Neural progenitor cell (in vitro differentiated cells): ENCODE measurements at regions not wholly inside any gene's neighbourhood (a gene's known extent, or its start where the extent isn't known, plus 50 kb on each side); places are given as distances from the start of the nearest gene placed in this dataset.

Source experiments
- DNase-seq: peaks from one replicate; pipeline ENCODE4 v3.0.0-alpha.2; 2016; ENCODE audit warnings: low spot score
- H2AFZ ChIP-seq: fragments of 200-600 bp; sonication (generic); replicated peaks from 2 replicates; pipeline ENCODE4 v1.6.1; 2016; ENCODE audit warnings: antibody characterized with exemption
- H3F3A ChIP-seq: fragments of 200-600 bp; sonication (generic); 2 replicates; pipeline ENCODE4 v1.6.1; 2016; ENCODE audit warnings: antibody characterized with exemption, low read depth
- H3K27ac ChIP-seq: fragments of 200-600 bp; sonication (generic); 2 replicates; pipeline ENCODE4 v1.5.1; 2016; ENCODE audit warnings: mild to moderate bottlenecking
- H3K27me3 ChIP-seq: fragments of 200-600 bp; sonication (generic); 2 replicates; pipeline ENCODE4 v1.6.1; 2016; ENCODE audit warnings: mild to moderate bottlenecking, moderate library complexity
- H3K36me3 ChIP-seq: fragments of 200-600 bp; sonication (generic); 2 replicates; pipeline ENCODE4 v1.5.1; 2016
- H3K4me1 ChIP-seq: fragments of 200-600 bp; sonication (generic); 2 replicates; pipeline ENCODE4 v1.6.1; 2016; ENCODE audit warnings: mixed run types
- H3K4me2 ChIP-seq: fragments of 200-600 bp; sonication (generic); 2 replicates; pipeline ENCODE4 v1.6.1; 2016
- H3K4me3 ChIP-seq: fragments of 200-600 bp; sonication (generic); 2 replicates; pipeline ENCODE4 v1.5.1; 2016
- H3K79me2 ChIP-seq: fragments of 200-600 bp; sonication (generic); 2 replicates; pipeline ENCODE4 v1.6.1; 2016; ENCODE audit warnings: low read depth
- H3K9ac ChIP-seq: fragments of 200-600 bp; sonication (generic); 2 replicates; pipeline ENCODE4 v1.6.1; 2016
- H3K9me3 ChIP-seq: fragments of 200-600 bp; sonication (generic); 2 replicates; pipeline ENCODE4 v1.5.1; 2016; ENCODE audit warnings: low read depth
- H4K20me1 ChIP-seq: fragments of 200-600 bp; sonication (generic); 2 replicates; pipeline ENCODE4 v1.6.1; 2016; ENCODE audit warnings: low read depth
- H3K27ac Mint-ChIP-seq: 3 replicates; pipeline ENCODE4 v1.8.0; 2021; ENCODE audit warnings: mixed read lengths
- H3K27me3 Mint-ChIP-seq: 2 replicates; pipeline ENCODE4 v1.8.0; 2022; ENCODE audit warnings: low read depth, mild to moderate bottlenecking, inconsistent platforms, moderate library complexity, mixed read lengths; ENCODE audit not compliant: insufficient read depth
- H3K36me3 Mint-ChIP-seq: 3 replicates; pipeline ENCODE4 v1.8.0; 2021; ENCODE audit warnings: mixed read lengths
- H3K4me1 Mint-ChIP-seq: 3 replicates; pipeline ENCODE4 v1.8.0; 2021; ENCODE audit warnings: mixed read lengths
- H3K4me3 Mint-ChIP-seq: 3 replicates; pipeline ENCODE4 v1.8.0; 2021; ENCODE audit warnings: mild to moderate bottlenecking, moderate library complexity, mixed read lengths
- H3K9me3 Mint-ChIP-seq: 3 replicates; pipeline ENCODE4 v1.8.0; 2020; ENCODE audit warnings: mixed read lengths
- EZH2 ChIP-seq: fragments of 200-600 bp; sonication (generic); IDR thresholded peaks from 2 replicates; pipeline ENCODE4 v1.6.1; 2017; ENCODE audit warnings: antibody characterized with exemption, mild to moderate bottlenecking, moderate library complexity
- EZH2phosphoT487 ChIP-seq: fragments of 200-600 bp; sonication (generic); IDR thresholded peaks from 2 replicates; pipeline ENCODE4 v1.6.1; 2017; ENCODE audit warnings: antibody characterized with exemption
- TF ChIP-seq, protein P1 (sequence below): fragments of 200-600 bp; sonication (generic); IDR thresholded peaks from 2 replicates; pipeline ENCODE4 v1.5.1; 2017; ENCODE audit warnings: antibody characterized with exemption, mild to moderate bottlenecking

DNA sequence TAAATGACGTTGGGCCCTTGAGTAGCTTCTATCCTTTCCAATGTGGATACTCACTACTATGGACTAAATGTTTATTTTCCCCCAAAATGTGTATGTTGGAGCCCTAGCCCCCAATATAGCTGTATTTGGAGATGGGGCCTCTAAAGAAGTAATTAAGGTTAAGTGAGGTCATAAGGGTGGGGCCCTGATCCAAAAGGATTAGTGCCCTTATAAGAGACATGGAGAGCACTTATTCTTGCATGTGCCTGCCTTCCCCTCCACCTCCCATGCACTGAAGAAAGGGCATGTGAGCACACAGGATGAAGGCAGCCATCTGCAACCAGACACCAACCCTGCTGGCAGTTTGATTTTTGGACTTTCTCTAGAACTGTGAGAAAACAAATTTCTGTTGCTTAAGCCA, 115.7 kb upstream of the MED13 start:
- DNase-seq, result no peak
- no peaks in the 10 kb centered on the region for H3F3A ChIP-seq
- no peaks in the 10 kb centered on the region for H3K27me3 ChIP-seq
- TF ChIP-seq, protein P1, sequence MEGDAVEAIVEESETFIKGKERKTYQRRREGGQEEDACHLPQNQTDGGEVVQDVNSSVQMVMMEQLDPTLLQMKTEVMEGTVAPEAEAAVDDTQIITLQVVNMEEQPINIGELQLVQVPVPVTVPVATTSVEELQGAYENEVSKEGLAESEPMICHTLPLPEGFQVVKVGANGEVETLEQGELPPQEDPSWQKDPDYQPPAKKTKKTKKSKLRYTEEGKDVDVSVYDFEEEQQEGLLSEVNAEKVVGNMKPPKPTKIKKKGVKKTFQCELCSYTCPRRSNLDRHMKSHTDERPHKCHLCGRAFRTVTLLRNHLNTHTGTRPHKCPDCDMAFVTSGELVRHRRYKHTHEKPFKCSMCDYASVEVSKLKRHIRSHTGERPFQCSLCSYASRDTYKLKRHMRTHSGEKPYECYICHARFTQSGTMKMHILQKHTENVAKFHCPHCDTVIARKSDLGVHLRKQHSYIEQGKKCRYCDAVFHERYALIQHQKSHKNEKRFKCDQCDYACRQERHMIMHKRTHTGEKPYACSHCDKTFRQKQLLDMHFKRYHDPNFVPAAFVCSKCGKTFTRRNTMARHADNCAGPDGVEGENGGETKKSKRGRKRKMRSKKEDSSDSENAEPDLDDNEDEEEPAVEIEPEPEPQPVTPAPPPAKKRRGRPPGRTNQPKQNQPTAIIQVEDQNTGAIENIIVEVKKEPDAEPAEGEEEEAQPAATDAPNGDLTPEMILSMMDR, result no peak
- TF ChIP-seq EZH2phosphoT487 (no peak), EZH2 (no peak)
- no peaks in the 10 kb centered on the region for H3K9me3 ChIP-seq
- H3K4me3 ChIP-seq, result no peak overlapping the region
- H3K36me3 ChIP-seq, result no peaks in the 10 kb centered on the region
- Mint-ChIP-seq H3K27ac (no peak overlapping the region), H3K9me3 (peaks cover 3% of the 10 kb centered on the region), H3K27me3 (no peaks in the 10 kb centered on the region), H3K36me3 (no peaks in the 10 kb centered on the region), H3K4me3 (no peak overlapping the region), H3K4me1 (no peaks in the 10 kb centered on the region)
- no peaks in the 10 kb centered on the region for H3K79me2 ChIP-seq
- H3K4me1 ChIP-seq, result no peaks in the 10 kb centered on the region
- no peak overlapping the region for H3K9ac ChIP-seq
- H3K27ac ChIP-seq, result no peak overlapping the region
- no peaks in the 10 kb centered on the region for H4K20me1 ChIP-seq
- H2AFZ ChIP-seq, result no peak overlapping the region
- no peak overlapping the region for H3K4me2 ChIP-seq

DNA sequence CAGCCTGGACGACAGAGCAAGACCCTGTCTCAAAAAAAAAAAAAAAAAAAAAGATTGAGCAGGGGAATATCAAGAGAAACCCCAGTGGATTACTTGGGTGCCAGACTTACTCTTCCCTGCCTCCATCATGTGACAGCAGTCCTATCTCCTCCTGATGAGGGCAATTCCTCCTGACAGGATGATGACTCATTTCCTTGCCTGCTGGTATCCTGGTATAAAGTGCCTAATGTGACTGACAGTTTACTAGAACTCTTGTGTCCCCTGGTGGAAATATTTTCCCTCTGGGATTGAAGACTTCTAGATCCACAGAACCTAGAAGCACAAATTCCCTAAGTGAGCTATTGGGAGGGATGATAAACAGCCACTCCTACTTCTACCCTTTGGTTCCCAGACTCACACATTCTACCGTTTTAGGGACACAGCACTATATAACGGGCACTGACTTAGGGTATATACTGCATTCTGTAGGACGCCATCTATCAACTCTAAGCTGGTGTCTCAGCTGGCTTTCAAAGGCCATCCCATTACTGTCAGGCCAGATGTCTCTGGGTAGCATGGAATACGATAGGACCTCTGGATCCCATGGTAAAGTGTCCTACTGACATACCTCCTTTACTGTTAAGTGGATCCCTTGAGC, 114.6 kb upstream of the MED13 start:
- no peaks in the 10 kb centered on the region for H3F3A ChIP-seq
- H3K4me3 ChIP-seq, result no peak overlapping the region
- H3K4me1 Mint-ChIP-seq, result no peaks in the 10 kb centered on the region
- no peak for DNase-seq
- no peaks in the 10 kb centered on the region for H3K4me1 ChIP-seq
- no peak overlapping the region for H3K4me2 ChIP-seq
- no peak overlapping the region for H3K27ac Mint-ChIP-seq
- TF ChIP-seq EZH2phosphoT487 (no peak), EZH2 (no peak)
- TF ChIP-seq, protein P1, result no peak
- H3K36me3 Mint-ChIP-seq, result no peaks in the 10 kb centered on the region
- no peaks in the 10 kb centered on the region for H3K36me3 ChIP-seq
- H3K27me3 Mint-ChIP-seq, result peaks cover 2% of the 10 kb centered on the region
- no peaks in the 10 kb centered on the region for H3K79me2 ChIP-seq
- H2AFZ ChIP-seq, result no peak overlapping the region
- H3K4me3 Mint-ChIP-seq, result no peak overlapping the region
- no peaks in the 10 kb centered on the region for H3K27me3 ChIP-seq
- no peaks in the 10 kb centered on the region for H3K9me3 ChIP-seq
- peaks cover 3% of the 10 kb centered on the region for H3K9me3 Mint-ChIP-seq
- H4K20me1 ChIP-seq, result no peaks in the 10 kb centered on the region
- no peak overlapping the region for H3K9ac ChIP-seq
- no peak overlapping the region for H3K27ac ChIP-seq

DNA sequence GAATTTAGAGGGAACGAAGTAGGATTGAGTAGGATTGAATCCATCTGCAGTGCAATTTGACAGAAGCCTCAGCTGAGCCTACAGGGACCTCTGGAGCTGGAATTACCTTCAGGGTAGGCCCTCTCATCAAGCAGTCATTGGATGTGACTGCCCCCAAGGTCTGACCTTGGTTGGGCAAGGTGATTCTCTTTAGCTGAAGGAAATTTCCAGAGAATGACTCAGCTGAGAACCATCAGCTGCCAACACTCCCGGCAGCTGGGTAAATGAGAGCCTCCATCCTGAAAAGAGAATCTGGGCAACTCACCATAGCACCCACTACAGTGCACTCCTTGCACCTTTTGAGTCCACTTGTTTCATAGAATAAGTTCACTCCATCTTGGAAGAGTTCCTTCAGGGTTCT, 113.5 kb upstream of the MED13 start:
- Histone ChIP-seq H3F3A (no peaks in the 10 kb centered on the region), H3K9me3 (no peaks in the 10 kb centered on the region), H3K4me3 (no peak overlapping the region), H3K79me2 (no peaks in the 10 kb centered on the region), H3K4me2 (no peak overlapping the region), H3K27me3 (no peaks in the 10 kb centered on the region), H4K20me1 (no peaks in the 10 kb centered on the region), H3K4me1 (no peaks in the 10 kb centered on the region), H3K27ac (no peak overlapping the region), H3K36me3 (no peaks in the 10 kb centered on the region), H2AFZ (no peak overlapping the region), H3K9ac (no peak overlapping the region)
- no peaks in the 10 kb centered on the region for H3K4me1 Mint-ChIP-seq
- peaks cover 3% of the 10 kb centered on the region for H3K9me3 Mint-ChIP-seq
- H3K36me3 Mint-ChIP-seq, result no peaks in the 10 kb centered on the region
- peaks cover 2% of the 10 kb centered on the region for H3K27me3 Mint-ChIP-seq
- DNase-seq, result no peak
- H3K4me3 Mint-ChIP-seq, result no peak overlapping the region
- H3K27ac Mint-ChIP-seq, result no peak overlapping the region
- TF ChIP-seq EZH2 (no peak), EZH2phosphoT487 (no peak)
- TF ChIP-seq, protein P1, result no peak
